Hepatic stellate cell (primary cell): ENCODE measurements at regions not wholly inside any gene's neighbourhood (a gene's known extent, or its start where the extent isn't known, plus 50 kb on each side); places are given as distances from the start of the nearest gene placed in this dataset.

Experiments used
- DNase-seq: peaks from one replicate; pipeline ENCODE4 v3.0.0; 2011; ENCODE audit warnings: low spot score

DNA sequence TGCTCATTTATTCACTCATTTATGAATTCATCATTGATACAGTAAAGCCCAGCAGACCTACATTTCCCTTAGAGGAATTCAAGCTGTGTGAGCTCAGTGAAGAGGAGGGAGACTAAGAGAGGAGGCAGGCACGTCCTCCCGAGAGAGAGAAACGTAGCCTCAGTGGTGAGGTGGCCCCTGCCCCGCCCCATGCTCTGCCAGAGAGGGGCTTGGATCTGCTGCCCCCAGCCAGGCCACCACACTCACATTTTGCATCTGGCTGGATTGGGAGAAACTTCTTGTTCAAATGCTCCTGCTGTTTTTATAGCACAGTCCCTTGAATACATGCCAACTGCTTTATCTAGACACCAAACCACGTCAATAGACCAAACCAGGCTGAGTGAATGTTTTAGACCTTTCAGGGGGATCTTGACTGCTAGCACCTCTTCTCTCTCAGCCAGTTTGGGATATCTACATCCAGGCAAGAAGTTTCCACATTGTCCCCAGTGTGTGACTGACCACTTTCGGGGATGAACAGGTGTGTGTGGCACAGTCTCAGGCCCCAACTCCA, 67.7 kb upstream of the AJAP1 start:
- DNase-seq = no peak

DNA sequence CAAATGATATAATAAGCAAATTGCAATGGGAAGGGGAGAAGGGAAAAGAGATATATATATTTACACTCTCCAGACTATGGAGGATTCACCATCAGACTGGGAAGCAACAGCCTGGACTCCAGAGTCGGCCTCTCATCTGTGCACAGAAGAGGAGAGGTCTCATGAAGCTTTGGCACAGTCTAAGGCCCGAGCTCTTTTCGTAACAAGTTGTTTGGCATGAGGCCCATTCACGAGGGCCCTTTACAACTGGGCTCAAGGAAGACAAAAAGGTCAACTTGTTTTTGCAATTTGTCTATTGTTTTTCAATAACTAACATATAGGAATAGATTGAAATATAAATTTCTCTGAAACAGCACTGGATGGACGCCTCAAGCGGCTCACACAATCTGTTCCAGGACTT, 66.7 kb upstream of the AJAP1 start:
- no peak for DNase-seq

DNA sequence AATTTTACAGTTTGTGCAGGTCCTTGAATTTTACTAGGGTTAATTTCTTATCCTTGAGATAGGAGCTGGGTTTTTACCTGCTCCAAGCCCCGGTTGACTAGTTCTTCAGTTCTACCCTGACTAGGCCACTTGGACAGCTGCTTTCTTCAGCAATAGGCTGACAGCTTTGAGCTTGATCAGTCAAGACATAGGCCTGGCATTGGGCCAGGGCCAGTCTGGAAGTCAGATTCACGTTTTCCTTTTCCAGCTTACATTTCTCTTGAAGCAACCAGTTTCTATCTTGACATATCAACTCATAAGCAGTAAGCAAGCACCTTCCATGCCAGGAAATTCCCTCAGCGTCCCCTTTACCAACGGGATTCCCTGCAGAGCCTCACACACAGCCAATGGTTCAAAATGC, 63.7 kb upstream of the AJAP1 start:
- no peak for DNase-seq

DNA sequence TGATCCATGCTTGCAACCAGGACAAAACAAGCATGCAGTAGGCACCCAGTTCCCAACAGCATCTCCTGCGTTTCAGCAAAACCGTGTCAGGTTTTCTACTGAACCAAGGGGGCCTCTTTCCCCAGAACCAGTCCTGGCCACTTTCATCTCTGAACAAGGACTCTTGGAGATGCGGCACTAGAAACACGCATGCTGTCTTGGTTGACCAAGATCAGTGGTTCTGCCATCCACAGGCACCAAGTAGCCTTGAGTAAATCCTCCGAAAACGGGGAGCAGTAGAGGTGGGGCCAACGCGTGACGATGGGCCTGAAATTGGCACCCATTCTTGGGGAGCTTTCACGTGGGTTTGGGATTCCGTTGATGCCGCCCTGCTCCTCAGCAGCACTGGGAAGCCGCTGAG, 62.5 kb upstream of the AJAP1 start:
- no peak for DNase-seq

DNA sequence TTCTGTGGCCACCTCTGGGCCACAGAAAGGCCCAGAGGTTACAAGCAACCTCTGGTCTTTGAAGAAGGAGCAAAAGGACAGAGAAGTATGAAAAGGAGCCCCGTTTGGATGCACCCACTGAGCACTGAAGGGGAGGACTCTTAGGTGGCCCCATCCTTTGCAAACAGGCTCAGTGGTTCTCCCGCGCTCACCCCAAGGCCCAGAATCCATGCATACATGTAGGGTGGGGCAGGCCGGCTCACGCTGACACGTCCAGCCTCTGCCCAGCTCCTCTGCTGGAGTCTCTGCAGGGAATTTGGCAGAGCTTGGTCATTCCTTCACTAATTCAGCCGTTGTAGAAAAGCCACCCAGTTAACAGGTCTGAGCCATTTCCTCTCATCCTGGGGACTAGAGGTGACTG, 61.3 kb upstream of the AJAP1 start:
- no peak for DNase-seq

DNA sequence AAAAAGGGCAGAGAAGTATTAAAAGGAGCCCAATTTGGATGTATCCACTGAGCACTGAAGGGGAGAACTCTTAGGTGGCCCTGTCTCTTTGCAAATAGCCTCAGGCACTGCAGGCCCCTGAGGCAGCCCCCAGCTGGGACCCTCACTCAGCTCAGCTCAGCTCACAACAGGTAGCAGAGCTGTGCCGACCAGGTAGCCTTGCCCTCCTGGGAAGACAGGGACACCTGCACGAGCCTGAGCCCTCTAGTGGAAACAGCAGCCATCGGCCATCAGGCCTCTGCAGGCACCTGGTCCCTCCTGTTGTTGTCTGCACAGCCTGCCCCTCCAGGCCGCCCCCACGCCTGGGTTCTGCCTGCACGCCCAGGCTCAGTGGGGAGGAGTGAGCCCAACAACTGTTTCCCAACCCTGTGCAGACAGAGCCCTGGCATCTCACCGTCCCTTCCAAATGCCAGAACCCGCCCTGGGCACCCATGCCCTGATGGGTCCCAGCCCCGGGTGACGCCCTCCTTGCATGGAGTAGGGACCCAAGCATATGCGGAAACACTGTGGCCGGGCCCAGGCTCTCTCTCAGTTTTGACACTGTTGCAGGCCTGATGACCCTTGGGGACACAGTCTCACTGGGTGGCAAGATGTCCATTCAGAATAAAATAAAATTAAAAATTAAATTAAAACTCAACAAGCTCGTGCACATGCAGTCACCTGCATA, 60.0 kb upstream of the AJAP1 start:
- no peak for DNase-seq

DNA sequence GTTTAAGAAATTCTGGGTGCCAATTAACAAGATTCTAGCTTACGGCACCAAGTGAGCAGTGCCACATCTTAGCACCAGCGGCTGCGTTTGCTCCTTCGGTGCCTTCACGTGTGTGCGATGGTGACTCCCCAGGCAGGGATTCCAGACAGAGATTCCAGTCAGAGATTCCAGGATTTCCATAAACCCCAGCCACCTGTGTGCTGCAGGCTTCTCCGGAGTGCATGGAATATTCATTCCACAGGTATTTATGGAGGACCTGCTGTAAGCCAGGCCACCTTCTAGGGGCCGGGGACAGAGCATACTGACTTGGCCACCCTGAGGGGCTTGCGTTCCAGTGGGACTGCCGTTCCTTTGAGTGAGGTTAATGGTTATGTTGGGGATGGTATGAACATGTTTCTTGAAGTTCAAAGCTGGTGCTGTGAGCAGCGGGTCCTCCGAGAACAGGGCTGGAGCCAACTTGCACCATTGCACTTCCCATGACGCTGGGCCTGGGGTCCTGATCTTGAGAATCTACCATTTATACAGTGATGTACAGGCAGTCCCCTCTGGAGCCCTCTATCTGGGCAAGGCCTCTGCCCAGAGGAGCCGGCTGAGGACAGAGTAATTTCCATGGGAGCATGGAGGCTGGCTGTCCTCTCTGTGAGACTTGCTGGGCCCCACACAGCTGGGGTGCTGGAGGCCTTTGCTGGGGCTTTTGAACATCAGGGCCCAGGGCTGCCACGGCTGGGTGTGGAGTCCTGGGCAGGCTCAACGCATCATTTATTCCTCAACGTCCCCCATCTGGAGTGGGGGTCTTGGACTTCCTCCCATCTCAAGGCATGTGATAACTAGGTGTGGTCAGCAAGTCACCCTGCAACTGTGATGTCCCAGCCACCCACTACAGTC, 58.8 kb upstream of the AJAP1 start:
- no peak for DNase-seq

DNA sequence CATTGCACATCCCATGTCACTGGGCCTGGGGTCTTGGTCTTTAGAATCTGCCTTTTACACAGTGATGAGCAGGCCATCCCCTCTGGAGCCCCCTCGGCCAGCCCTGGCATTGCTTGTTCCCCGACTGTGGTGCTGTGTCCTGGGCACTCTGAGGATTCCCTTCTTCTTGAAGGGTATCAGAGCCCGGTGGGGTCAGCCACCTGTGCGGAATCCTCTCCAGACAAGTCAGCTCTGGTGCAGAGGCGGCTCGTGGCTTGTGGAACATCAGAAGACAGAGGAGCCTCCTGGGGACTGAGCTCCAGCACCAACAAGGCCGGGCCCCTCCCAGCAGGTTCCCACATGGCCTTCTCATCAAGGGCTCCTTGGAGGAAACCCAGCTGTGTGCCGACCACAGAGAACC, 57.9 kb upstream of the AJAP1 start:
- DNase-seq = no peak

DNA sequence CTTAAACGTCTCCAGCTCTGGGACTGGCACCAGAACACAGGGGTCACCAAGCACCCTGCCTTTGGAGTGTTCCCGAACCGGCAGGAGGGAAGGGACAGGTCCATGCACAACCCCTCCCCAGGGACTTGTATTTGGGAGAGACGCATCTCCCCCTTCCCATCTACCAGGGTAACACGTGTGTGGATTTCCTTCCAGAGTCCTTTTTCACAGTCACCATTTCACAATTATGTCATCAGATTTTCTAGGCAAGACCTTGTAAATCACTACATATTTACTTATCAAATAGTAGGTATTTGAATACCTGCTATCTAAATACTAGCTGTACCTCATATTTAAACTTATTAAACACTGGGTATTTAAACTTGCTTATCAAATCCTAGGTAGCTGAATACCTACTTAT, 57.4 kb upstream of the AJAP1 start:
- no peak for DNase-seq

DNA sequence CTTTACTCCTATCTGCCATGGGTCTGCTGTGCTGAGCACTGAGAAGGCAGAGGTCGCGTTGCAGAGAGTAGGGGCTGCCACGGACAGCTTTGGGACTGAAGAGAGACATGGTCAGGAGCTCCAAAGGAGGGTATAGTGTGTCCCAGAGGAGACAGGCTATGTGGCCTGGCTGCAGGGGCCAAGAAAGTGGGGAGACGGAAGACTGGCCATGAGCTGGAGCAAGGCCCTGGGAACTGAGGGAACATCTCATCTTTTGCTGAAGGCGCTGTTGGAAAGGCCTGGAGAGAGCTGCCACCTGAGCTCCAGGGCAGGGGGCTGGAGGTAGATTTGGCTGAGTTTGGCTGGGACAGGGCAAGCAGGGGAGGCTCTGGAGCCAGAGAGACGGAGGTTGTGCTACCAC, 55.8 kb upstream of the AJAP1 start:
- DNase-seq = no peak

DNA sequence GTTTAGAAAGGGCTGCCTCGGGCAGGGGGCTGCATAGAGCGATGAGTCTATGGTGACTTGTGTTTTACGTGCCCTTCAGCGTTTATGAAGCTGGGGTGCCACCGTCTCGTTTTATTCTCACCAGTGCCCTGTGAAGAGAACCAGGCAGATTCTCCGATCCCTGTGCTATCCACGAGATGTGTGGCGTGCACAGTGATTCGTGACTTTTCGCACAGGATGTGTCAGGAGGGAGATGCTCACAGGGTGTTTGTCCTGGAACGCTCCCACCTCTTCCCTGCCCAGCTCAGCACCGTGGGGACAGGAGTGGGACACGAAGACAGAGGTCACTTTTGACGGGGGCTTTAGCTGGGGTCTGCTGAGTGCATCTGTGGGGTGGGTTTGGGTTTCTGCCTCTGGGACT, 54.9 kb upstream of the AJAP1 start:
- DNase-seq = no peak

DNA sequence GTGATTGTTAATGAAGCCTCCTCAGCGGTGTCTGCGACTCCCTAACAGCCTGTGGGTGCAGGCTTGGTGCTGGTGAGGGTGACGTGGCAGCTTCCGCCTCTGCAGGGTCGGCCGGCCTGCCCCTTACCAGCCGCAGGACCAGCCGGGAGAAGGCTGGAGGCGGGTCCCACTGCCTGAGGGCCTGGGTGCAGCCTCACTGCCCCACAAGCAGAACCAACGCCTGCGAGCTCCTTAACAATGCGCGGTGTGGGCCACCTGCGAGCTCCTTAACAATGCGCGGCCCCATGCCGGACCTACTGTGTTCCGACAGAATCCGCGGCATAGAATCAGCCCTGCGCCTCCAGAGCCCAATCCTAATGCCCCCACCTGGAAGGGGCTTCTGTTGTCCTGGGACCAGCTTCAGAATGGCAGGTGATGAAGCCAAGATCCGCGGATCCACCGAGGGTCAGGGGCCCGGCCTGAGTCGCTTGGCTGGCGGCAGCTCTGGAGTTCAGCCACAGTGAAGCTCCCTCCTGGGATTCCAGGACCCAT, 54.4 kb upstream of the AJAP1 start:
- no peak for DNase-seq

DNA sequence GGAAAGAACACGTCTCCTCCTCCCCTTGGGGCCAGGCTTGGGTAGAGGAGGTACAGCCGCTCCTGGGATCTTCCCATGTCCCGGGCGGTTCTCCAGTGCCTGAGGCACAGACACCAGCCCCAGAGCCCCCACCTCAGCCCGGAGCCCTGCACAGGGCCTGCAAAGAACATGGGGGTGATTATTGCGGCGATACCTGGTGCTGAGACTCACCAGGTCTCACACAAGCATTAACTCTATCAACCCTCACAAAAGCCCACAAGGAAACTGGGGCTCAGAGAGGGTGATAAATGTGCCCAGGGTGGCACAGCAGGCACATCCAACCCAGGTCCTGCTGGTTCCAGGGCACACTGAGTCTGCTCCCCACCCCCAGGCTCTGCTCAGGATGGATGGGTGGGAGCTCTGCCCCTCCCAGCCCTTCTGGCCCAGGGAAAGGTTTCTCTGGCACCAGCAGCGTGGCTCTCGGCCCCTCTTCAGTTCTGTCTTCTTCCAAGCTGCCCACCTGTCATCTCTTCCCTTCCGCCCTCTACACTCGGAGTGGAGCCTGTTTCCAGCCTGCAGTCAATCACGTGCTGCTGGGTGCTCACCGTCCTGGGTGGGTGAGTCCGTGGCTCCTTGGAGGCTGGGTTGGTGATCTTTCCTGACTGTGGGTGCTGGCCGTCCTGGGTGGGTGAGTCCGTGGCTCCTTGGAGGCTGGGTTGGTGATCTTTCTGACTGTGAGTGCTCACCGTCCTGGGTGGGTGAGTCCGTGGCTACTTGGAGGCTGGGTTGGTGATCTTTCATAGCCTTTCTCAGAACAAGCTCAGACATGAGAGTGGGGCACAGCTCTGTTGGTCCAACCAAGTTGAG, 53.6 kb upstream of the AJAP1 start:
- DNase-seq = no peak

DNA sequence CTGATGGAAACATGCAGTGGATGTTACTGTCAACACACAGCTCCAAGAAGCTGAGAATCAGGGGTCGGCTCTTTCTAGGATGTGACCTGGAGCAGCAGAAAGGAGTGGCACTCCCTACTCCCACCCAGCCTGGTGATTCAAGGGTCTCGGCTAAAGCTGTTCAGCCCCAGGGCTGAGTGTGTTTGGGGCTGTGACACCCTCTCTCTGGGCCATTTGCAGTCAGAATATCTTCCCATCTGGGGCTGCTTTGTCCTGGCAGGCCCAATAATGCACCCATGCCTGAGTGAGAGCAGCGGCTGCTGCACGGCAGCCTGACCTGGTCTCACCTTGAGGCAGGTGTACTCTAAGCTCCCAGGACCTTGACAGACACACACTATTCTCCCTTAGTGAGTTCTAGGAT, 52.5 kb upstream of the AJAP1 start:
- DNase-seq = no peak

DNA sequence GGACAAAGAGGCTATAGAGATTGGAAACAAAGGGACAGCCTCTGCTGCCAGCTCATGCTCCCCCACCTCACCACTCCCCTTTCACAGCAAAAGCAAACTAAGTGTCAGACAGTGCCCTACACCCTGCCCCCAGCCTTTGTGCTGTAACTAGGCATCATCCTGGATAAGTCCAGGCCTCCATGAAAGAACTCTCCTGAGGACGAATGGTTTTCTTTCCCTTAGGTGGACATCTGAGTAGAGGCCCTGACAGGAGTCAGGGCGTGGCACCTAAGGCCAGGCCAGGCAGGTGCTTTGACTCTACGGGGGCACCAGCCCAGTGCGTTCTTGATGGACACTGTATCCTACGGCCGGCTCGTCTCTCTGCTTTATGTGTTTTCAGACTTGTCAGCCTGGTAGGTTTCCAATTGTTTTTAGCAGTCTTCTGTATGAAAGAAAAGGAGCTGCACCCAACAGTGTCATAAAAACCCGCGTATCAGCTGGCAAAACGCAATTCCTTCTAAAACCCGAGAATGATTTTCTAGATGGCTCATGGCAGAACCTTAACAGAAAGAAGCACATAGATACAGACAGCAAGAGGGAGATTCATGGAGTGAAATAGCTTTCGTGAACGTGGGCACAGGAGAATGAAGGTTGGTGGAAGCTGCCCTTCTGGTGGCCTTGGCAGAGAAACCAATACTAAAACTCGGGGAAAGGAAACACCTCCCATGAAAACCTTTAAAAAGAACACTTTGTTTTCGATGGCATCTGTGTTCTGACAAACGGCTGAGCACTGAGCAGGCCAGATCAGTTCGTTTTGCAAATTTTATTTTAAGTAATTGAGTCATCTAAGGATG, 51.7 kb upstream of the AJAP1 start:
- DNase-seq = no peak

DNA sequence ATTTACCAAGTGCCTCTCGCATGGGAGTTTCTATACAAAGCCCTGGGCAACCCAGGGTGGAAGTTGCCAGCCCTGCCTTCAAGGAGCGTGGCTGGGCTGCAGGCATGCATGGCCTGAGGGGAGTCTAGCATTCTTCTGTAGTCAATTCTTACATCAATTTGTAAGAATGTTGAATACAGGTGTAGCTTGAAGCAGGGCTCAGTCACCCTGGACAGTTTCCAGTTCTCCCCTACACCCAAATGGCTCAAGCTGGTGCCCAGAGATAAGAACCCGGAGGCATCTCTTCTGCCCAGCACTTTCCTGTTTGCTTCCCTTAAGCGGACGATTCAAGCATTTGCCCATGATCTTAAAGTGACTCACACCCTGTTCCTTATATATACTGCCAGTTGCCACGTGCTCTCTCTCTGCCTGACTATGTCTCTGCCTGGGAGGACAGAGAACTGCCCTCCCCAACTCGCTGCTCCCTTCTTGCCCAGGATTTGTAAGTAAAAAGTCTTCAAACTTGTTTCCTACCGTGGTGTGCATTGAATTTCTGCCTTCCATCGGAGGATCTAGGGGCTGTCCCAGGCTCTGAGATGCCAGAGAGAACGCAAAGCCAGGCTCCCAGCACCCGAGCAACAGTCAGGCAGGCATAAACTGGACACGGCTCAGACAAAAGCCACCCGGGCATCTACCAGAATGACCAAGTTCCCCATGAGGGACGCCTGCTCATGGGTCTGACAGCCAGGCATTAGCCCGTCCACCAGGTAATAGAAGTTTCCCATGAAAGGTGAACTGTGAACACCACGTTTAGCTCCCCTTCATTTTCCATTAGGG, 50.9 kb upstream of the AJAP1 start:
- no peak for DNase-seq
